ENCODE measurements at regions not wholly inside any gene's neighbourhood (a gene's known extent, or its start where the extent isn't known, plus 50 kb on each side); places are given as distances from the start of the nearest gene placed in this dataset.

DNA sequence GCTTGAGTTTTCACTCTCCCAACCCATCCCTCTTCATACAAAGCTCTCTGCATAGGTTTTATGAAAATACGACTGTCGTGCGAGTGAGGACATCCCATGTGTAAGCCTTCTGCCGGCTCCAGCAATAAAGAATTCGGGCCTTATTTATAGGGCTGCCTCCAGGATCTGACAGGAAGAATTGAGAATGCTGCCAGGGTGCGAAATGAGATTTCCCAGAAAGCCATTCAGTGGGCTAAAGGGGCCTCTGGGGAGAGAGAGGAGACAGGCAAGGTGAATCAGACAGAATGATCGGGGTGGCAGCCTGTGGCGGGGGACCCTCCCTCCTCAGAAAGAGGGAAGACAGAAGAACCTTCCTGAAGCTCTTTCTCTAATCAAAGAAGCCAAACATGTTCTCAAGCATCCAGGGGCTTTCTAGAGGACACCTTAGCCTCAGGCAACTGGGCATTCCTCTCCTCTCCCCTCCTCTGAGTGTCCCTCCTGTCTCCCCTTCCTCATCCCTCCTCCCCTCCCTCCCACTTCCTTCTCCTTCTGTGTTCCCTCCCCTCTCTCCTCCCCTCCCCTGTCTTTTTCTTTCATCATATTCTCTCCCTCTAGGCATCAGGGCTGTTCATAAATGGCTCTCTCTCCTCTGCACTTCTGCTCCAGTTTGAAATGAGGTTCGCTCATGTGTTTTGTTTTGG is 410.9 kb downstream of the TYW1 start:
- no CpG with 5 or more reads among the region's 9 CpGs for WGBS (ENCODE audit: extremely low coverage, insufficient coverage, low lambda C conversion rate)
- DNase-seq: peak; percentile 27
- Histone ChIP-seq H3K4me1 (ENCODE audit: control insufficient read depth, low read depth, low read length) (no peaks in the 10 kb centered on the region), H3K27ac (ENCODE audit: low read depth, low read length) (no peak overlapping the region), H2BK120ac (ENCODE audit: low read depth, low read length) (no peak overlapping the region), H2AK5ac (ENCODE audit: low read length) (no peak overlapping the region), H3K23ac (ENCODE audit: low read length) (no peak overlapping the region), H3K18ac (ENCODE audit: low read length) (no peak overlapping the region), H3K56ac (ENCODE audit: low read length) (no peak overlapping the region), H2BK5ac (ENCODE audit: low read length) (no peak overlapping the region), H3K4me2 (ENCODE audit: low read length) (no peak overlapping the region), H3K9ac (ENCODE audit: low read length) (no peak overlapping the region), H3K27me3 (ENCODE audit: insufficient read depth, low read length, poor library complexity) (no peaks in the 10 kb centered on the region), H2BK15ac (replicated peaks; ENCODE audit: low read depth) (no peak overlapping the region), H3K4ac (ENCODE audit: low read depth, low read length) (no peak overlapping the region), H3K36me3 (ENCODE audit: control insufficient read depth, insufficient read depth, low read length) (no peaks in the 10 kb centered on the region), H4K8ac (ENCODE audit: low read depth, low read length) (no peak overlapping the region), H3K4me3 (ENCODE audit: low read length) (no peak overlapping the region), H3K79me1 (ENCODE audit: low read length) (no peaks in the 10 kb centered on the region), H3K79me2 (ENCODE audit: control insufficient read depth, insufficient read depth, low read length) (no peaks in the 10 kb centered on the region), H4K5ac (ENCODE audit: low read length) (no peak overlapping the region)

DNA sequence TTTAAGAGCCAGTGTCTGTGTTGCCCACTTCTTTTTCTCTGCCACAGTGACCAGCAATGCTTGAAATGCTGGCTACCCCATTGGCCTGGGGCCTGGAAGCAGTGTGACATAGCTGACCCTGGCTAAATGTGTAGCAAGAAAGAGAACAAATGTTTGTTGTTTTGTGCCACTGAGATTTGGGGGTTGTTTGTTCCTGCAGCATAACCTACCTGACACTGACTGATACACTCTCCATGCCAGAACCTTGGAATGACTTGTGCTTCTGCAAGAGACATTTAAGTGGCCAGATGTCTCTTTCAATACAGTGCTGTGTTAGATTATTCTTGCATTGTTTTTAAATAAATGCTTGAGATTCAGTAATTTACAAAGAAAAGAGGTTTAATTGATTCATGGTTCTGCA is 411.5 kb downstream of the TYW1 start:
- no peak overlapping the region for H3K4me3 ChIP-seq (ENCODE audit: low read length)
- H3K56ac ChIP-seq (ENCODE audit: low read length): no peak overlapping the region
- no peak overlapping the region for H2BK5ac ChIP-seq (ENCODE audit: low read length)
- no peak overlapping the region for H3K4ac ChIP-seq (ENCODE audit: low read depth, low read length)
- no peak overlapping the region for H2AK5ac ChIP-seq (ENCODE audit: low read length)
- H3K18ac ChIP-seq (ENCODE audit: low read length): no peak overlapping the region
- H2BK15ac ChIP-seq (replicated peaks; ENCODE audit: low read depth): no peak overlapping the region
- no peaks in the 10 kb centered on the region for H3K4me1 ChIP-seq (ENCODE audit: control insufficient read depth, low read depth, low read length)
- H3K27ac ChIP-seq (ENCODE audit: low read depth, low read length): no peak overlapping the region
- H3K79me1 ChIP-seq (ENCODE audit: low read length): no peaks in the 10 kb centered on the region
- no peaks in the 10 kb centered on the region for H3K27me3 ChIP-seq (ENCODE audit: insufficient read depth, low read length, poor library complexity)
- H3K23ac ChIP-seq (ENCODE audit: low read length): no peak overlapping the region
- no peak overlapping the region for H4K8ac ChIP-seq (ENCODE audit: low read depth, low read length)
- no peak overlapping the region for H3K4me2 ChIP-seq (ENCODE audit: low read length)
- H2BK120ac ChIP-seq (ENCODE audit: low read depth, low read length): no peak overlapping the region
- H3K9ac ChIP-seq (ENCODE audit: low read length): no peak overlapping the region
- no peaks in the 10 kb centered on the region for H3K79me2 ChIP-seq (ENCODE audit: control insufficient read depth, insufficient read depth, low read length)
- DNase-seq: no peak
- H3K36me3 ChIP-seq (ENCODE audit: control insufficient read depth, insufficient read depth, low read length): no peaks in the 10 kb centered on the region
- H4K5ac ChIP-seq (ENCODE audit: low read length): no peak overlapping the region

DNA sequence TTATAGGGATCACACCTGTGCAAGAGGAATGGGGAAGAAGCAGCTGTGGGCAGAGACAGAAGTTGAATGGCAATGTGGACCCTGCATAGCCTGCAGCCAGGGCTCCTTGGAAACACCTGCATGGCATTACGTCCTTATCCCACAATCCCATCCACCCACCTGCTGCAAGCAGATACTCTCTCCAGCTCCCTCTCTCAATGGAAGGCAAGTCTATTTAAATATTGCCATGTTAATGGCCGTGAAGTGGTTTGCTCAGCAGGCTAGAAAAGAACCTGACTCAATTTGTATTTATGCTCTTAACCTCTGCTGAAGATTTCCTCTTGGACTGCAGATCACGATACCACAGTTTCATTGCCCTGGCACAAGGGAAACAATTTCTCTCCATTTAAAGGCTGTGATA is 417.0 kb downstream of the TYW1 start:
- H3K4ac ChIP-seq (ENCODE audit: low read depth, low read length): no peak overlapping the region
- H2BK5ac ChIP-seq (ENCODE audit: low read length): no peak overlapping the region
- H3K79me2 ChIP-seq (ENCODE audit: control insufficient read depth, insufficient read depth, low read length): no peaks in the 10 kb centered on the region
- no peak for DNase-seq
- no peak overlapping the region for H4K8ac ChIP-seq (ENCODE audit: low read depth, low read length)
- H2BK15ac ChIP-seq (replicated peaks; ENCODE audit: low read depth): no peak overlapping the region
- H3K4me3 ChIP-seq (ENCODE audit: low read length): no peak overlapping the region
- no CpG with 5 or more reads among the region's 3 CpGs for WGBS (ENCODE audit: extremely low coverage, insufficient coverage, low lambda C conversion rate)
- H2BK120ac ChIP-seq (ENCODE audit: low read depth, low read length): no peak overlapping the region
- H3K4me1 ChIP-seq (ENCODE audit: control insufficient read depth, low read depth, low read length): no peaks in the 10 kb centered on the region
- H4K5ac ChIP-seq (ENCODE audit: low read length): no peak overlapping the region
- H3K27ac ChIP-seq (ENCODE audit: low read depth, low read length): no peak overlapping the region
- no peak overlapping the region for H3K4me2 ChIP-seq (ENCODE audit: low read length)
- H3K9ac ChIP-seq (ENCODE audit: low read length): no peak overlapping the region
- no peak overlapping the region for H3K23ac ChIP-seq (ENCODE audit: low read length)
- H3K18ac ChIP-seq (ENCODE audit: low read length): no peak overlapping the region
- no peaks in the 10 kb centered on the region for H3K79me1 ChIP-seq (ENCODE audit: low read length)
- H2AK5ac ChIP-seq (ENCODE audit: low read length): no peak overlapping the region
- no peaks in the 10 kb centered on the region for H3K36me3 ChIP-seq (ENCODE audit: control insufficient read depth, insufficient read depth, low read length)
- no peaks in the 10 kb centered on the region for H3K27me3 ChIP-seq (ENCODE audit: insufficient read depth, low read length, poor library complexity)
- H3K56ac ChIP-seq (ENCODE audit: low read length): no peak overlapping the region

DNA sequence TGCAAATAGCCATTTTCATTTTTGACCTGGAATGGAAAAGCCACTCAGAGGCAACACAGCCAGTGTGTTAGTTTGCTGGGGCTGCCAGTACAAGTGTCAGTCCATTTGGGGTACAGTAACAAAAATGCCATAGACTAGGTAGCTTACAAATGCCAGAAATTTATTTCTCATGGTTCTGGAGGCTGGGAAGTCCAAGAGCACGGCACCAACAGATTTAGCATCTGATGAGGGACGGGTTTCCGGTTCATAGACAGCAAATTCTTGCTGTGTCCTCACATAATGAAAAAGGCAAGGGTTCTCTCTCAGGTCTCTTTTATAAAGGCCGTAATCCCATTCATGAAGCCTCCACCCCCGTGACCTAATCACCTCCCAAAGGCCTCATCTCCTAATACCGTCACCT is 418.2 kb downstream of the TYW1 start:
- Histone ChIP-seq H2BK120ac (ENCODE audit: low read depth, low read length) (no peak overlapping the region), H3K23ac (ENCODE audit: low read length) (no peak overlapping the region), H3K4me2 (ENCODE audit: low read length) (no peak overlapping the region), H2BK5ac (ENCODE audit: low read length) (no peak overlapping the region), H3K18ac (ENCODE audit: low read length) (no peak overlapping the region), H4K5ac (ENCODE audit: low read length) (no peak overlapping the region), H3K56ac (ENCODE audit: low read length) (no peak overlapping the region), H3K9ac (ENCODE audit: low read length) (no peak overlapping the region), H2BK15ac (replicated peaks; ENCODE audit: low read depth) (no peak overlapping the region), H4K8ac (ENCODE audit: low read depth, low read length) (no peak overlapping the region), H3K27me3 (ENCODE audit: insufficient read depth, low read length, poor library complexity) (no peaks in the 10 kb centered on the region), H3K27ac (ENCODE audit: low read depth, low read length) (no peak overlapping the region), H3K4ac (ENCODE audit: low read depth, low read length) (no peak overlapping the region), H3K79me1 (ENCODE audit: low read length) (no peaks in the 10 kb centered on the region), H3K4me1 (ENCODE audit: control insufficient read depth, low read depth, low read length) (no peaks in the 10 kb centered on the region), H2AK5ac (ENCODE audit: low read length) (no peak overlapping the region), H3K4me3 (ENCODE audit: low read length) (no peak overlapping the region), H3K79me2 (ENCODE audit: control insufficient read depth, insufficient read depth, low read length) (no peaks in the 10 kb centered on the region), H3K36me3 (ENCODE audit: control insufficient read depth, insufficient read depth, low read length) (no peaks in the 10 kb centered on the region)
- DNase-seq: no peak
- no CpG with 5 or more reads among the region's 6 CpGs for WGBS (ENCODE audit: extremely low coverage, insufficient coverage, low lambda C conversion rate)

- no peak for DNase-seq
- H3K27ac ChIP-seq (ENCODE audit: low read depth, low read length): no peak overlapping the region
- no peaks in the 10 kb centered on the region for H3K79me1 ChIP-seq (ENCODE audit: low read length)
- no peak overlapping the region for H4K8ac ChIP-seq (ENCODE audit: low read depth, low read length)
- whole genome bisulfite sequencing (ENCODE audit: extremely low coverage, insufficient coverage, low lambda C conversion rate): no CpG with 5 or more reads among the region's 7 CpGs
- H2BK120ac ChIP-seq (ENCODE audit: low read depth, low read length): no peak overlapping the region
- H3K36me3 ChIP-seq (ENCODE audit: control insufficient read depth, insufficient read depth, low read length): no peaks in the 10 kb centered on the region
- no peak overlapping the region for H2BK5ac ChIP-seq (ENCODE audit: low read length)
- no peak overlapping the region for H4K5ac ChIP-seq (ENCODE audit: low read length)
- no peak overlapping the region for H3K23ac ChIP-seq (ENCODE audit: low read length)
- no peak overlapping the region for H2AK5ac ChIP-seq (ENCODE audit: low read length)
- H3K56ac ChIP-seq (ENCODE audit: low read length): no peak overlapping the region
- no peak overlapping the region for H2BK15ac ChIP-seq (replicated peaks; ENCODE audit: low read depth)
- H3K4me2 ChIP-seq (ENCODE audit: low read length): no peak overlapping the region
- no peak overlapping the region for H3K4ac ChIP-seq (ENCODE audit: low read depth, low read length)
- no peaks in the 10 kb centered on the region for H3K27me3 ChIP-seq (ENCODE audit: insufficient read depth, low read length, poor library complexity)
- no peak overlapping the region for H3K9ac ChIP-seq (ENCODE audit: low read length)
- H3K4me1 ChIP-seq (ENCODE audit: control insufficient read depth, low read depth, low read length): no peaks in the 10 kb centered on the region
- no peaks in the 10 kb centered on the region for H3K79me2 ChIP-seq (ENCODE audit: control insufficient read depth, insufficient read depth, low read length)
- no peak overlapping the region for H3K4me3 ChIP-seq (ENCODE audit: low read length)
- no peak overlapping the region for H3K18ac ChIP-seq (ENCODE audit: low read length)
Measured at GRCh38 chr7:67422601-67423000, 426.0 kb downstream of the TYW1 start.

DNA sequence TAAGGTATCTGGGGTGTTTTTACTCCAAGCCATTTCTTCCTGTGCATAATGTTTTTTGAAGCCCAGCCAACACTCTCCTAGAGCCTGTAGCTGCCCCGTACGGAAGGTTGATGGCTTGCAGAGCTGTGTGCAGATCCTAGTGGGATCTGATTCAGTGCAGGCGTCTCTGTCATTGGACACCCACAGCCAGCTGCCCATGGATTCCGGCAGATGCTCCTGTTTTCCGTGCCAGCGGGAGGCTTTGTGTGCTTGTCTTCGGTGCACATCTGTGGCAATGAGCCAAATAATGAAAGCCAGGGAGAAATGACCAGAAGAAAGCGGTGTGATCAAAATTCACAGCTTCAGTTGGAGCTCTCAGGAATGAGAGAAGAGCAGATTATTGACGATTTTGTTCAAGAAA is 426.4 kb downstream of the TYW1 start:
- Histone ChIP-seq H3K23ac (ENCODE audit: low read length) (no peak overlapping the region), H3K4me3 (ENCODE audit: low read length) (no peak overlapping the region), H3K56ac (ENCODE audit: low read length) (no peak overlapping the region), H3K4ac (ENCODE audit: low read depth, low read length) (no peak overlapping the region), H3K9ac (ENCODE audit: low read length) (no peak overlapping the region), H2BK120ac (ENCODE audit: low read depth, low read length) (no peak overlapping the region), H2AK5ac (ENCODE audit: low read length) (no peak overlapping the region), H3K27me3 (ENCODE audit: insufficient read depth, low read length, poor library complexity) (no peaks in the 10 kb centered on the region), H3K79me2 (ENCODE audit: control insufficient read depth, insufficient read depth, low read length) (no peaks in the 10 kb centered on the region), H3K27ac (ENCODE audit: low read depth, low read length) (no peak overlapping the region), H3K18ac (ENCODE audit: low read length) (no peak overlapping the region), H3K36me3 (ENCODE audit: control insufficient read depth, insufficient read depth, low read length) (no peaks in the 10 kb centered on the region), H4K8ac (ENCODE audit: low read depth, low read length) (no peak overlapping the region), H2BK5ac (ENCODE audit: low read length) (no peak overlapping the region), H3K4me1 (ENCODE audit: control insufficient read depth, low read depth, low read length) (no peaks in the 10 kb centered on the region), H2BK15ac (replicated peaks; ENCODE audit: low read depth) (no peak overlapping the region), H3K4me2 (ENCODE audit: low read length) (no peak overlapping the region), H4K5ac (ENCODE audit: low read length) (no peak overlapping the region), H3K79me1 (ENCODE audit: low read length) (no peaks in the 10 kb centered on the region)
- no CpG with 5 or more reads among the region's 9 CpGs for WGBS (ENCODE audit: extremely low coverage, insufficient coverage, low lambda C conversion rate)
- no peak for DNase-seq
